Chondrocyte (in vitro differentiated cells): ENCODE measurements at regions not wholly inside any gene's neighbourhood (a gene's known extent, or its start where the extent isn't known, plus 50 kb on each side); places are given as distances from the start of the nearest gene placed in this dataset.

Source experiments
- DNase-seq: peaks from one replicate; pipeline ENCODE4 v3.0.0; 2021; ENCODE audit warnings: mixed read lengths, low spot score
- H3K27ac Mint-ChIP-seq: one replicate; pipeline ENCODE4 v1.8.0; 2021; ENCODE audit warnings: mild to moderate bottlenecking, moderate library complexity, mixed read lengths; ENCODE audit not compliant: unreplicated experiment
- H3K27me3 Mint-ChIP-seq: 2 replicates; pipeline ENCODE4 v1.8.0; 2021; ENCODE audit warnings: low read depth, mixed read lengths
- H3K36me3 Mint-ChIP-seq: 2 replicates; pipeline ENCODE4 v1.8.0; 2021; ENCODE audit warnings: low read depth, mixed read lengths
- H3K4me1 Mint-ChIP-seq: 2 replicates; pipeline ENCODE4 v1.8.0; 2021; ENCODE audit warnings: low read depth, mild to moderate bottlenecking, mixed read lengths
- H3K4me3 Mint-ChIP-seq: one replicate; pipeline ENCODE4 v1.8.0; 2021; ENCODE audit warnings: mild to moderate bottlenecking, moderate library complexity, mixed read lengths; ENCODE audit not compliant: unreplicated experiment
- H3K9me3 Mint-ChIP-seq: 2 replicates; pipeline ENCODE4 v1.8.0; 2021; ENCODE audit warnings: low read depth, mixed read lengths
- CTCF ChIP-seq: fragments of 200-600 bp; sonication (generic); IDR thresholded peaks from 2 replicates; pipeline ENCODE4 v1.5.0; 2021; ENCODE audit warnings: antibody characterized with exemption, mild to moderate bottlenecking, moderate library complexity

GRCh38 chr11:10619131-10619680, 50.7 kb upstream of the LYVE1 start:
- no peak for TF ChIP-seq CTCF
- H3K36me3 Mint-ChIP-seq, result peaks cover 20% of the 10 kb centered on the region
- no peak overlapping the region for H3K4me3 Mint-ChIP-seq
- no peak overlapping the region for H3K27ac Mint-ChIP-seq
- H3K9me3 Mint-ChIP-seq, result no peaks in the 10 kb centered on the region
- DNase-seq, result no peak
- peaks cover 20% of the 10 kb centered on the region for H3K4me1 Mint-ChIP-seq
- no peaks in the 10 kb centered on the region for H3K27me3 Mint-ChIP-seq

GRCh38 chr11:10618490-10618889, 50.0 kb upstream of the LYVE1 start:
- no peak overlapping the region for H3K4me3 Mint-ChIP-seq
- no peaks in the 10 kb centered on the region for H3K27me3 Mint-ChIP-seq
- peak overlapping the region; percentile 41 for H3K27ac Mint-ChIP-seq
- peaks cover 22% of the 10 kb centered on the region for H3K36me3 Mint-ChIP-seq
- no peak for DNase-seq
- H3K9me3 Mint-ChIP-seq, result peaks cover 6% of the 10 kb centered on the region
- H3K4me1 Mint-ChIP-seq, result peaks cover 20% of the 10 kb centered on the region
- no peak for TF ChIP-seq CTCF
